ENCODE measurements at regions not wholly inside any gene's neighbourhood (a gene's known extent, or its start where the extent isn't known, plus 50 kb on each side); places are given as distances from the start of the nearest gene placed in this dataset.

- DNase-seq (ENCODE audit: low read depth, low spot score), result no peak
Observed at GRCh38 chr4:121519236-121519838, 138.5 kb upstream of the QRFPR start.

GRCh38 chr4:121517241-121517640 lies 136.4 kb upstream of the QRFPR start:
- no peaks in the 10 kb centered on the region for H3K4me1 ChIP-seq (ENCODE audit: control insufficient read depth, insufficient read depth, low read length)
- intact Hi-C loops (cut with micrococcal nuclease; ENCODE audit: unreplicated experiment) (no loop called here), in situ Hi-C loops (cut with MboI) (no loop called here)
- RAD21 ChIA-PET (ENCODE audit: unreplicated experiment), result no interaction called here
- no peaks in the 10 kb centered on the region for H3K9me3 ChIP-seq (replicated peaks; ENCODE audit: control insufficient read depth, insufficient read depth, low read length)
- H3K36me3 ChIP-seq (ENCODE audit: control insufficient read depth in 2 of 2, insufficient read depth in 2 of 2, low read length in 1 of 2), result no peaks in the 10 kb centered on the region
- no peak overlapping the region for H3K4me3 ChIP-seq
- no peak overlapping the region for H3K27ac ChIP-seq (ENCODE audit: control insufficient read depth, insufficient read depth)
- H4K20me1 ChIP-seq (ENCODE audit: control insufficient read depth, insufficient read depth), result no peaks in the 10 kb centered on the region
- BruUV-seq (replicated peaks), result no TSS peak
- DNase-seq (ENCODE audit: low read depth, low spot score), result no peak
- H3K9ac ChIP-seq (ENCODE audit: control insufficient read depth, insufficient read depth, low read length), result no peak overlapping the region
- no peak overlapping the region for H3K4me2 ChIP-seq (ENCODE audit: control insufficient read depth, insufficient read depth)
- H3K79me2 ChIP-seq (ENCODE audit: control insufficient read depth, insufficient read depth, low read length), result no peaks in the 10 kb centered on the region
- FAIRE-seq, result no peak
- CTCF ChIA-PET, result no interaction called here
- ATAC-seq, result no peak
- WGBS (ENCODE audit: insufficient coverage, insufficient replicate concordance, low lambda C conversion rate, missing lambda C conversion rate), result 25% methylated on average over 2 of the region's 2 CpGs
- SMC1A ChIA-PET (ENCODE audit: uncharacterized antibody, unreplicated experiment), result no interaction called here
- POLR2A ChIA-PET, result no interaction called here
- no peaks in the 10 kb centered on the region for H3K27me3 ChIP-seq (replicated peaks in 1 of 2; ENCODE audit: control insufficient read depth in 2 of 2, insufficient read depth in 2 of 2, low read length in 1 of 2)
- H2AFZ ChIP-seq (ENCODE audit: control insufficient read depth, low read depth, low read length), result no peak overlapping the region
- TF ChIP-seq ZNF592 (IDR thresholded peaks at IDR 0.05), result no peak
- no peak for TF ChIP-seq PKNOX1 (IDR thresholded peaks at IDR 0.05)
- no peak for TF ChIP-seq HDAC6 (IDR thresholded peaks at IDR 0.05; ENCODE audit: unreplicated experiment)
- TF ChIP-seq RAD21 (IDR thresholded peaks at IDR 0.05; ENCODE audit: insufficient read depth, low read depth, low read length), result no peak
- TF ChIP-seq PRDM15 (CRISPR knock-in tag; IDR thresholded peaks at IDR 0.05), result no peak
- TF ChIP-seq GABPA (IDR thresholded peaks at IDR 0.05; ENCODE audit: low read depth), result no peak
- no peak for TF ChIP-seq CBFB (IDR thresholded peaks at IDR 0.05; ENCODE audit: low read depth)

More at GRCh38 chr4:121519236-121519838, 138.5 kb upstream of the QRFPR start:
- H2AFZ ChIP-seq (ENCODE audit: control insufficient read depth, low read depth, low read length), result no peak overlapping the region
- H3K27ac ChIP-seq (ENCODE audit: control insufficient read depth, insufficient read depth), result no peak overlapping the region
- RAD21 ChIA-PET (ENCODE audit: unreplicated experiment), result no interaction called here
- intact Hi-C loops (cut with micrococcal nuclease; ENCODE audit: unreplicated experiment) (no loop called here), in situ Hi-C loops (cut with MboI) (no loop called here)
- no peaks in the 10 kb centered on the region for H3K36me3 ChIP-seq (ENCODE audit: control insufficient read depth in 2 of 2, insufficient read depth in 2 of 2, low read length in 1 of 2)
- POLR2A ChIA-PET, result no interaction called here
- no peak overlapping the region for H3K4me3 ChIP-seq
- BruUV-seq (replicated peaks), result no TSS peak
- no peak for TF ChIP-seq ZNF384 (IDR thresholded peaks at IDR 0.05; ENCODE audit: borderline replicate concordance, low read depth, low read length)
- no peaks in the 10 kb centered on the region for H3K9me3 ChIP-seq (replicated peaks; ENCODE audit: control insufficient read depth, insufficient read depth, low read length)
- FAIRE-seq (no peak), ATAC-seq (no peak)
- no peaks in the 10 kb centered on the region for H3K4me1 ChIP-seq (ENCODE audit: control insufficient read depth, insufficient read depth, low read length)
- H3K9ac ChIP-seq (ENCODE audit: control insufficient read depth, insufficient read depth, low read length), result no peak overlapping the region
- no peaks in the 10 kb centered on the region; a peak in 1 of 4 replicates for H3K27me3 ChIP-seq (replicated peaks in 1 of 2; ENCODE audit: control insufficient read depth in 2 of 2, insufficient read depth in 2 of 2, low read length in 1 of 2)
- 47% methylated on average over 6 of the region's 6 CpGs for WGBS (ENCODE audit: insufficient coverage, insufficient replicate concordance, low lambda C conversion rate, missing lambda C conversion rate)
- SMC1A ChIA-PET (ENCODE audit: uncharacterized antibody, unreplicated experiment), result no interaction called here
- H4K20me1 ChIP-seq (ENCODE audit: control insufficient read depth, insufficient read depth), result no peaks in the 10 kb centered on the region
- no peak overlapping the region for H3K4me2 ChIP-seq (ENCODE audit: control insufficient read depth, insufficient read depth)
- CTCF ChIA-PET, result no interaction called here
- no peaks in the 10 kb centered on the region for H3K79me2 ChIP-seq (ENCODE audit: control insufficient read depth, insufficient read depth, low read length)

All from GM12878 (cell line).